Superior temporal gyrus (tissue), 1 donor: ENCODE measurements at regions not wholly inside any gene's neighbourhood (a gene's known extent, or its start where the extent isn't known, plus 50 kb on each side); places are given as distances from the start of the nearest gene placed in this dataset.
A peak's percentile ranks its signal among the peaks of the same experiment; 100 is the strongest.
"Not testable (repeated sequence)": the region's sequence is repeated elsewhere in the genome, so short reads cannot be mapped to it uniquely, and the experiment has no call there.

ENCODE experiments used
- DNase-seq: peaks from one replicate; pipeline ENCODE4 v3.0.0-alpha.2; 2016; ENCODE audit errors: extremely low spot score

DNA sequence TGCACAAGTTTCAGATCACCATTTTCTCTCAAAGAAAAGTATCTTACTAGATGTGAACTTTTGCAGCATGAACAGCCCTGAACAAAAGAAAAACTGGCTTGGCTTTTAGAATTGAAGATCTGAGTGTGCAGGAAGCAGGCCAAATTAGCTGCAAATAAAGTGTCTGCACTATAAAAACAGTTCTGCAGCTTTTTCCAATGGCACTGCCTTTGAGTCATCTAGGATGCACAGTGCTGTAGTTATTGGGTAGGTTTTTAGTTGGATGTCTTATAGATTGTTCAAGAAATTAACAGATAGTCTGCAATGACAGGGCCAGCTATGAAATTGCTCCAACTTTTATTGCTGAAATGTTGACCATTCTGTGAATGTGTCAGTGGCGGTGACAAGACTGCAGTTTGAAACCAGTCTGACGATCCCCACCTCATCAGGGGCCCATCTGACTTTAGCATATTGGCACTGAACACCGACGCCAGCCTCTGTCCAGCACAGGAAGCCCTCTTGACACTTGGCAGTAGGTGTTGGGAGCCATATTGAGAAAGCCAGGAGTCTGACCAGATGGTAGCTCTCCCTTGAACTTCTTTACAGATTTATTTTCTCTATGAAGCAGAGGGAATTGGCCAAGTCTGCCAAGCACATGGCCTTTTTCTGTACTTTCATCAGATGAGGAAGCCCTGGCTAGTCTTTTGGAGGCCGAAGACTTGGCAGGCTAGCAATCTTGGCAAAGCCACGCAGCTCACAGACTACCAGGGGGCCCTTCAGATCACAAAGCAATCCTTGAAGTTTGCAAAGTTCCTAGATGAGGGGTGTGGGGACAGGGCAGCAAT lies 490.6 kb downstream of the NEBL start:
- DNase-seq, result peak; percentile 14

DNA sequence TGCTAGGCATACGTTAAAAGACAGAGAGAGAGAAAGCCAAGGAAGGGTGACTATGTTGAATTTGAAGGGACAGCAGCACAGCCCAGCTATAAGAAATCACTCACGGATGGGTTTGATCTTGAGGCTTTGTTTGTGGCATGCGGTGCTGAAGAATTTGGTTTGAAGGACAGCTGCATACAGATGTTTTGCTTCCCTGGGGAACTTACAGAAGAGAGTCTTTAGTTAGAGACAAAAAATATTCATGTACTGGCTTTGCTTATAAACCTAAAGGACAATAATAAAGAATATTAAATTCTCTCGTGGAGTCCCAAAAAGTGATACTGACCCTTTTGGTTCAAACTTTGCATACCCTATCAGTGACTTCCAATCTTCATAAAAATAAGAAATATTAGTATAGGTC lies 491.4 kb downstream of the NEBL start:
- DNase-seq, result no peak

DNA sequence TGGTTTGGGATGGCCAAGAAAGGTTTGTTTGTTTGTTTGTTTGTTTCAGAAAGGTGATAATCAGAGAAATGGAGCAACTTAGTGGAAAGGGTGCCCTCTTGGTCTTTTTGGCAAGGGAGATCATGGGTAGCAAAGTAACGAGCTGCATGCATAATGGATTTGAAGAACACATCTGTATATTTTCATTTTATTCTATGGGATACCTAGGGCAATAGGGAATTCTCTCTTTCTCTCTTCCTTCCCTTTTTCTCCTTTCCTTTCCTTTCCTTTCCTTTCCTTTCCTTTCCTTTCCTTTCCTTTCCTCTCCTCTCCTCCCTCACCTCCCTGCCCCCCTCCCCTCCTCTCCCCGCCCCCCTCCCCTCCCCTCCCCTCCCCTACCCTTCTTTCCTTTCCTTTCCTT lies 492.1 kb downstream of the NEBL start:
- DNase-seq, result no peak

DNA sequence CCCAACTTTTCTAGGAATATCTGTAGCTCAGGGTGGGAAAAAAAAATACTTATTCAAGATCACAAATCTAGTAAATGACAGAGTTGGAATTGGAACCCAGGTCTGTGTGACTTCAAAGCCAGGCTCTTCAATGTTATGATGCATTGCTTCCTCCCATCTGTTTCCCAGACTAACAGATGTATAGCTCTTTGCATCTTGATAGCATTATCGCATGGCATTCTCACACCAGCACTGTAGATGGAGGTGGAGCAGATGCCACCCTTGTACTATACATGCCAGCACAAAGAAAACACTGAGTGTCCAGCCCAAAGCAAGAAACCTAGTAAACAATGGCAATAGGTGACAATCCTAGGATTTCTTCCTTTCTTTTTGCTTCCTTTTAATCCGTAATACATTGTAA lies 497.3 kb downstream of the NEBL start:
- peak; percentile 17 for DNase-seq

DNA sequence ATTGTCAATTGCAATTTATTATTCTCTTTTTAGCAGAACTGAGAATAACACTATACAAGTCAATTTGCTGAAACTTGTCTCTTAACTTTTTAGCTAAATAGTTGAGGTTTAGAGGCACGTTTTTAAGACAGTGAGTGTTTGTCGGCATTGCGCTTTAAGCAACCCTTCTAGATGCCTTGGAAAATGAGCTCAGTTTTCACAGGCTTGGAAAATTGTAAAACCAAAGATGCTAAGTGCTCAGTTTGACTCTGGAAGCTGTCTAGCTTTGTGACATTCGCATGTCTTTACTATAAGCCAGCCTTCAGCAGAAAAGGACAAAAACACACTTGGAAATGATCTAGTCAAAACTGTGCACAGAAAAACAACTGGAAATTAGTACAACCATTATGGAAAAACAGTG lies 500.4 kb downstream of the NEBL start:
- DNase-seq, result no peak

DNA sequence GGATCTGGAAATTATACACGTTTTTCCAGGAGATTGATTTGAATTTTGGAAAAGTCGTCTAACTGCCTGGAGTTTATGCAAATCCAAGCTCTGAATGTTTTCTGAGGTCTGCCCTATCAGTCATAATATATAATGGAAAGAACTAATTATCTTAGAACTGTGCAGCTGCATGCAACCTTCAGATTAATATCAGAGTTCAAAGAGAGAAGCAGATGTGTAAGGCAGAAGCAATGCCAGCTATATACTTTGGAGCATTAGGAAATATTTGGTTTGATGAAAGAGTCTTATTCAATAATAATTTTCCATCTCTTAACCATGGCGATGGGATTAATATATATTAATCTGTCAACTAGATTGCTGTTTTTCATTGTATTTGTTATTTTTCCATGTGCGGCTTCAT lies 500.9 kb downstream of the NEBL start:
- no peak for DNase-seq

DNA sequence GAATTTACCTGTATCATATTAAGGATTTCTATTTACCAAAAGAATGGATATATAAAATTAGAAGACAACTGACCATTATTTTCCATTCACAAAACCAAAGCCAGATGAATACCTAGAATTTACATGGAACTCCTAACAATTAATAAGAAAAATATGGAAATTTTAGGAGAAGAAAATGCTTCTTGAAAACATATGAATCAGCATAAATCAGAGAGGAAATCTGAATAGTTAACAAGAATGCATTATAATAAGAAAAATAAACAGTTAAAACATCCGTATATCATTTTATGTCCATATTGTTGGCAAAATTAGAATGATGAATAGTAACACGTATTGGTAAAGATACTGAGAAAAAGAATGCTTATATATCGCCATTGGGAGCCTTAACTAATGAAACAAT lies 505.5 kb downstream of the NEBL start:
- no peak for DNase-seq

DNA sequence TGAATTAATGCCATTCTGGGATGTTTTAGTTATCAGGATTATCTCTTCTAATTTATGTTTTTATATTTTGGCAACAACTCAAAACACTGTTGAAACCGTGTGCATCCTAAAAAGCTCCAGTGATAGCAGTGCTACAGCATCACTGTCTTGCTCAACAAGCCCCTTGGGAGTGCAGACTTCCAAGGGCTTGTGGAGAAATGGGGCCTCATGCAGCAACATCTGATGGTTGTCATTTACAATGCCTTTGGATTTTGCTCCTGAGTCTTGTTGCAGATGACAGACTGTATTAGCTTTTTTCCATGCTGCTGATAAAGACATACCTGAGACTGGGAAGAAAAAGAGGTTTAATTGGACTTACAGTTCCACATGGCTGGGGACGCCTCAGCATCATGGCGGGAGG lies 515.4 kb downstream of the NEBL start:
- no peak for DNase-seq

DNA sequence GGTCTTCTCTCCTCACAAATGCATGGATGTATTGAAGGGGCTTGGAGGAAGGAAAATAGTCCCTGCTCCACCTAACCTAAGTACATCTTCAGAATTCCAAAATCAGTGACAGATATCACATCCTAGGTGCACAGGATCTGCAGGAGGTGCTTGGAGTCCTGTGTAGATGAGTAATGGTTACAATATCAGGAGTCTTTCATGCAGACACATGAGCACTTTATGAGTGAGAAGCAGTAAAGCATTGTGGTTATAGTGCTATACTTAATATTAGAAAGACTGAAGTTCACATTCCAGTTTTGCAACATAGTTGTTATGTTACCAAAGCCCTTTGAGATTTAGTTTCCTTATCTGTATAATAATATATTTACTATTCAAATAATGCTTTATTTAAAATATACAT lies 516.7 kb downstream of the NEBL start:
- DNase-seq, result no peak

DNA sequence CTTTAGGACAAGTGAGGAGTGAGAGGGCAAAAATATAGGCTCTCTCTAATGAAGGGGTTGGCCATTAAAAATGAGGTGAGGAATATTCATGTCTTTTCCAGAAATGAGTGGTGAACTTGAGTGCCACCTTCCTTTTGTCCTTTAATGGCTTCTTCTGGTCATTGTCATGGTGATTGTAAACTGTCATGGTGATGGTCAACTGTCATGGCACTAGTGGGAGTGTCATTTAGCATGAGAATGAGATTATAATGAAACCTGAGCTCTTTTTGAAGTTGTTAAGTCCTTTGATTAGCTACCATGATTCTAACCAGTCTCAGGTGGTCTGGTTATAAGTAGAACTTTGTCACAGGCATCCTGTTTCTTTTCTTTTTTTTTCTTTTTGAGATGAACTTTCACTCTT lies 524.4 kb downstream of the NEBL start:
- no peak for DNase-seq

DNA sequence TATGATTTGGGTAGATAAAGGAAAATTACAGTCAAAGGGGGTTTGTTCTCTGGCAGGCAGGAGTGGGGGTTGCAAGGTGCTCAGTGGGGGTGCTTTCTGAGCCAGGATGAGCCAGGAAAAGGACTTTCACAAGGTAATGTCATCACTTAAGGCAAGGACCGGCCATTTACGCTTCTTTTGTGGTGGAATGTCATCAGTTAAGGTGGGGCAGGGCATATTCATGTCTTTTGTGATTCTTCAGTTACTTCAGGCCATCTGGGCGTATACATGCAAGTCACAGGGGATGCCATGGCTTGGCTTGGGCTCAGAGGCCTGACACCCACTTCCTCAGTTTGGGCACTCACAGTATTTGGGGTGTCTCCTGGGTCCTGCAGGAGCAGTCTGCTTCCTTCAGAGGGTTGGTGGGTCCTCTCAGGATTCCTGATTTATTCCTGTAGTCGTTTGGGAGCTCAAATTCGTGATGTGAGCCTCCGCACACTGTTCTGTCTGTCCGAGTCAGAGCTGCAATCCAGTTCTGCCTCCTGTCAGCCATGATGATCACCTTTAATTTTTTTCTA lies 526.1 kb downstream of the NEBL start:
- DNase-seq, result not testable (repeated sequence)

DNA sequence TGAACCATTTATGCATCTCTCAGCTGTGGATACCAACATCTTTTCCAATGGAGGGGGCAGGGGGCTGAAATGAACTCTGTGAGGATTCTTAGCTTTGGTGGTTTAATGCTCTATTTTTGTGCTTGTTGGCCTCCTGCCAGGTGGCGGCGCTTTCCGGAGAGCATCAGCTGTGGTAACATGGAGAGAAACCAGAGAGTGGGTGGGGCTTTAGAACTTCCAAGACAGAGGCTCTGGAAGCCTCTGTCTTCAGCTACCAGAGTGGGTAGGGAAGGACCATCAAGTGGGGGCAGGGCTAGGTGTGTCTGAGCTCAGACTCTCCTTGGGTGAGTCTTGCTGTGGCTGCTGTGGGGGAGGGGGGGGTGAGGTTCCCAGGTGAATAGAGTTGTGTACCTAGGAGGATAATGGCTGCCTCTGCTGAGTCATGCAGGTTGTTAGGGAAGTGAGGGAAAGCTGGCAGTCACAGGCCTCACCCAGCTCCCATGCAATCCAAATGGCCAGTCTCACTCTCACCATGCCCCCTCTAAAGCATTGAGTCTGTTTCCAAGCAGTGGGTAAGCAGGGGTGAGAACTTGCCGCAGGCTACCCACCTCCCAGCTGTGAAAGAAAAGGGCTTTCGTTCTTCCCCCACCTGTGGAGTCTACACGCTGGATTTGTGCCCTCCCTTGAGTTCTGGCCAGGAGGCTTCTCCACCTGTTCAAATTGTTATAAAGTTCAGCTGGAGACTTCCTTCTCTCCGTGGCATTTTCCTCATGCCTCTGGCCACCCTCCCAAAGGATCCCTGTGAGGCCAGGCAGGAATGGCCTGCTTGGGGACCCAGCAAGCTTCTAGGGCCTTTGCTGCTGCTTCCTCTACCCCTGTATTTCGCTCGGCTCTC lies 527.0 kb downstream of the NEBL start:
- DNase-seq, result no peak

DNA sequence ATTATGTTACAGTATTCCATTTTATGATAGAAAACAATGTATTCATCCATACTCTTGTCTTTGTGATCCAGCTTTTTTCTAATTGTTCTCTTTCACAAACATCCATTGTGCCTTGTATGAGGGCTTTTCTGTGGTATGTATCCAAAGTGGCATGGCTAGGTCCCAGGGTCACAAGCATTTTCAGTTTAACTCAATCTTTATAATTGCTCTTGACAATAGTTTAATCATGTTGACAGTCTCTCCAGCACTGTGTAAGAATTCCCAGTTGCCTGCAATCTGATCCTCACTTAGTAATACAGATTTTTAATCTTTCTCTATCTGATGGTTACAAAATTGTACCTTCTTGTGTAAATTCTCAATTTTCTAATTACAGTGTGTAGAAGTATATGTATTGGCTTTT lies 533.4 kb downstream of the NEBL start:
- DNase-seq, result no peak

DNA sequence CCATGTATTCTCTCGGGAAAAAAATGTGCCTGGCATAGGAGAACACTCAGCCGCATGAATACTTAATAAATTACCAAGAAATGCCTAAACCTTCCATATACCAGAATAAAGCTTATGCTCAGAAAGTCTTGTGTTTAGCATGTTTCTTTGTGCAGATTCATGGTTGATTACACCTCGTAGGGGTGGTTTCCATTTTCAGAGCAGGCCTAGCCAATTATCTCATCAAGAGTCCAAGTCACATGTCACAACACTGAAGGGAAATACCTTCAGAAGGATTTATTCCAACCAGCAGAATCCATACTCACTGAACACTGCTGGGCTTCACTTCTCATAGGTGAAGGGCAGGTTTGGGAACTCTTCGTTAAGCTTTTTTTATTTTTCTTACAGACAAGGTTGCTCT lies 539.7 kb downstream of the PLXDC2 start:
- no peak for DNase-seq

DNA sequence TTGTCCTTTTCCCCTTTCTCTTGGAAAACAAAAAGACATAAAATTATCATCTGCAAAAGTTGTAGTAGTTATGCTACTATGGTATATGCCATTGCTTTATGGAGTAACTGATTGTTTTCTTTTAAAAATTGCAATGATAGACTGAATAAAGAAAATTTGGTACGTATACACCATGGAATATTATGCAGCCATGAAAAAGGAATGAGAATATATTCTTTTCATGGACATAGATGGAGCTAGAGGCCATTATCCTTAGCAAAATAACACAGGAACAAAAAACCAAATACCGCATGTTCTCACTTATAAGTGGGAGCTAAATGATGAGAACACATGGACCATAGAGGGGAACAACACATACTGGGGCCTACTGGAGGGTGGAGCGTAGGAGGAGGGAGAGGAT lies 538.8 kb downstream of the PLXDC2 start:
- no peak for DNase-seq

DNA sequence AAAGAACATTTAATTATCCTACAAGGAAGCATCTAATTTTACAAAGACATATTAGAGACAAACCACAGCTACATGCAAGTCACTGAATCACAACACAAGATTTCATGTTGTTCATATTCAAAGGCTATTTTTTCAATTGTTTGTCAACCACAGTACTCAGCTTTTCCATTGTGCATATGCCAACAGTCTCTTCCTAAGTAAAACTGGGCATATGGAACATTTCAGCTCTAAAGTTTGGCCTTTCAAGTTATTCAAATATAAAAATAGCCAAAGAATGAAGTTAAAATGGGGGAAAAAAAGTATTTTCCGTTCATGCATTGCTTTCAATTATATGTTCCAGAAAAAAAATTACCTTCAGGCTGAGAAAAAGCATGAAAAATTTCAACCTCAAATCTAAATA lies 537.9 kb downstream of the PLXDC2 start:
- no peak for DNase-seq

DNA sequence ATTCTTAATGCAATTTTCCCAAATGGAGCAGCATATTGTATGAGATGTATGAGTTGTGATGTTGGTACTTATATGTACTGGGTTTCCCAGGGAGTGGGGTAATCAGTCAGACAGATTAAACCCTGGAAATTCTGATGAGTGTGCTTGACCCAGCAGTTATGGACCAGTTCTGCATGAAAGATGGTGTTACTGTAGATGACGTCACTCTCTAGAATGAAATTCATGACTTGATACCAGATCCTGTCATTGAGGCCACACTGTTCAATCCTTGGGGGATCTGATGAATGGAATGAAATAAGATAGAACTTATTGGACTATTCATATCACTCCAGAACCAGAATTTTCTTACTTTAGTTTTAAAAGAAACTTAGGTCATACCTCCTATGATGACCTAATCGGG lies 534.3 kb downstream of the PLXDC2 start:
- DNase-seq, result no peak

DNA sequence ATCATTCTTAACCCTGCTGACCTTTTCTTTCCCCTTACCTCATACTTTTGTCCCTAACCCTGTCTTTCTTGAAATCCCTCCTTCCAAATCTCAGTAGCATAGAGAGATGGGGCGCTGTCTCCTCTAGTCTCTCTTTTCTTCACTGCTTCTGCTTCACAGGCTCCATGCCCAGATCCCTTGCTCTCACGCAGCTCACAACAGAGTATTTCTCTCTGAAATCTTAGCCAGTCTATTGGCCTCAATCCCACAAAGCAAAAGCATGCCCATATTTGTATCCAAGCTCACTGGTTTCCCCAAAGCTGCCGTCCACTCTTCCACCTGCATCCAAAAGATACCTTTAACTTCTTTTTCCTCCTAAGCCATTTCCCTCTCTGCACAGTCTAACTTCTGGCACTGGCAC lies 526.8 kb downstream of the PLXDC2 start:
- DNase-seq, result no peak
